ENCODE measurements at regions not wholly inside any gene's neighbourhood (a gene's known extent, or its start where the extent isn't known, plus 50 kb on each side); places are given as distances from the start of the nearest gene placed in this dataset.
A peak's percentile ranks its signal among the peaks of the same experiment; 100 is the strongest.
"Not testable (repeated sequence)": the region's sequence is repeated elsewhere in the genome, so short reads cannot be mapped to it uniquely, and the experiment has no call there.

GRCh38 chr4:28116526-28117083 is 1256.0 kb downstream of the STIM2 start:
- not testable (repeated sequence) for DNase-seq

GRCh38 chr4:28117084-28117682 is 1256.5 kb downstream of the STIM2 start:
- no peak for DNase-seq

- DNase-seq, result no peak
Measured at GRCh38 chr4:28146191-28146590, 1285.5 kb downstream of the STIM2 start.

- no peak for DNase-seq
Measured at GRCh38 chr4:28148221-28148620, 1287.6 kb downstream of the STIM2 start.

- DNase-seq, result no peak
Measured at GRCh38 chr4:28149762-28150161, 1289.1 kb downstream of the STIM2 start.

- no peak for DNase-seq
Measured at GRCh38 chr4:28151314-28151713, 1290.7 kb downstream of the STIM2 start.

- DNase-seq, result no peak
Measured at GRCh38 chr4:28167411-28167810, 1306.8 kb downstream of the STIM2 start.

- DNase-seq, result no peak
Measured at GRCh38 chr4:28176942-28177341, 1316.3 kb downstream of the STIM2 start.

GRCh38 chr4:28177641-28178040 is 1317.0 kb downstream of the STIM2 start:
- no peak for DNase-seq

- no peak for DNase-seq
Measured at GRCh38 chr4:28179126-28179525, 1318.5 kb downstream of the STIM2 start.

- DNase-seq, result no peak
Measured at GRCh38 chr4:28209371-28209924, 1348.8 kb downstream of the STIM2 start.

GRCh38 chr4:28211676-28212470 is 1351.2 kb downstream of the STIM2 start:
- no peak for DNase-seq

- no peak for DNase-seq
Measured at GRCh38 chr4:28221536-28221935, 1360.9 kb downstream of the STIM2 start.

- DNase-seq, result peak; percentile 15 to 77
Measured at GRCh38 chr4:28225050-28225449, 1364.4 kb downstream of the STIM2 start.

GRCh38 chr4:28225689-28226353 is 1365.2 kb downstream of the STIM2 start:
- DNase-seq, result peak in 1 of 2 experiments; percentile 8

GRCh38 chr4:28226962-28227361 is 1366.3 kb downstream of the STIM2 start:
- no peak for DNase-seq

GRCh38 chr4:28227764-28228163 is 1367.1 kb downstream of the STIM2 start:
- no peak for DNase-seq

GRCh38 chr4:28228561-28229491 is 1368.2 kb downstream of the STIM2 start:
- DNase-seq, result no peak

- DNase-seq, result no peak
Measured at GRCh38 chr4:28232376-28232775, 1371.7 kb downstream of the STIM2 start.

GRCh38 chr4:28232951-28233350 is 1372.3 kb downstream of the STIM2 start:
- DNase-seq, result no peak

- no peak for DNase-seq
Measured at GRCh38 chr4:28233724-28234123, 1373.1 kb downstream of the STIM2 start.

- no peak for DNase-seq
Measured at GRCh38 chr4:28238876-28239275, 1378.2 kb downstream of the STIM2 start.

Data from NCI-H2081 (cell line).